ENCODE measurements at regions not wholly inside any gene's neighbourhood (a gene's known extent, or its start where the extent isn't known, plus 50 kb on each side); places are given as distances from the start of the nearest gene placed in this dataset.

DNA sequence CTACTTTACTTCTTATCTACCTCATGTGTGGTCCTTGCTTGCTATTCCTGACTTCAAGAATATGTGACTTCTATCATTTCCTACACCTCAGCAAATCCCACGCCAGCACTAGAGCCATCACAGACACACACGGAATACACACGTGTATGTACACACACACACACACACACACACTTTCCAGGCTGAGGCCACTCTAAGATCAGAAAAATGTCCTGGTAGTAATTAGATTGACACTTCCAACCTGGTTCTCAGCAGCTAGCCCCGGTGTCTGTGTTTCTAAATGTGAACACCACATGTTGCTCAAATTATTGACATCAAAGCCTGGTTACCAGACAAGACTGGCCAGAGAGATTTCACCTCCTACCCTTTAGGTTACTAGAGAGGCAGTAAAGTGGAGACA is 54.1 kb upstream of the SASH1 start:
- H3K27me3 Mint-ChIP-seq = peaks cover 16% of the 10 kb centered on the region
- H3K9me3 Mint-ChIP-seq = no peaks in the 10 kb centered on the region
- no peaks in the 10 kb centered on the region for H3K36me3 Mint-ChIP-seq (ENCODE audit: low read depth)
- H3K27ac Mint-ChIP-seq = no peak overlapping the region
- H3K4me1 Mint-ChIP-seq (ENCODE audit: low read depth) = no peaks in the 10 kb centered on the region
- no peak overlapping the region for H3K4me3 Mint-ChIP-seq

DNA sequence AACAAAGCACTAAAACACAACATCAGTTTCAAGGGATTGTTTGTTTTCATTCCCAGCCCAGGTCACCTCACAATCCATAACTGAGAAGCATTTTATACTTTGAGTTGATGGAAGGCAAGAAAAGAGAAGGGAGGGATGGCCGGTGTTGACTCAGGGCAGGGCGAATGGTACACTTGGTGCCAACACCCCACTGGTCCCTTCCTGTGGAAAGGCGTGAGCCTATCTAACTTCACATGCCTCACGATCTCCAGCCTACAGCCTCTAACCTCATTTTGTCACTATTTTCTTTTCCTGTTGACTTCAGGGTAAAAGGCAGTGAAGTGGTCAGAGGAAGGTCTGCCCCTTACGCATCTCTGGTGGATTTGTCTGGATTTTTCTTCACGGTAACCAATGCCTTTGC is 53.5 kb upstream of the SASH1 start:
- no peaks in the 10 kb centered on the region for H3K36me3 Mint-ChIP-seq (ENCODE audit: low read depth)
- peaks cover 16% of the 10 kb centered on the region for H3K27me3 Mint-ChIP-seq
- H3K4me1 Mint-ChIP-seq (ENCODE audit: low read depth) = no peaks in the 10 kb centered on the region
- H3K4me3 Mint-ChIP-seq = no peak overlapping the region
- no peak overlapping the region for H3K27ac Mint-ChIP-seq
- H3K9me3 Mint-ChIP-seq = no peaks in the 10 kb centered on the region

DNA sequence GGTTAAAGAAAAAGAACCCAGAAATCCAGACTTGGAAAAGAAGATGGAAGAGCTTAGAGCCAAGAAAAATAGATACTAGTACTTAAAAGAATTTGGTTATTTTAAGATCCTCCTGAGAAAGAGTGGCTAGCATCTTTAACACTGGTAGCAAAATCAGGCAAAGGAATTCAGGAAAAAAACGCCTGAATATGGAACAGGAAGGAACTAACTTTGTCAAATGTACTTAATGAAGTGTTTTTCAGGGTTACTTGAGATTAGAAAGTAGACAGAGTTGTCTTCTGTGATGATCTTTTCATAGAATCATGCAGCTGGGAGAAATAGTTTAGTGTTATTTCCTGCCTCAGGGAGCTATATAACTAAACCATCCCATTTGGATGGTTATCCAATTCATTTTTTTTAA is 50.8 kb upstream of the SASH1 start:
- H3K4me1 Mint-ChIP-seq (ENCODE audit: low read depth) = no peaks in the 10 kb centered on the region
- H3K27ac Mint-ChIP-seq = no peak overlapping the region
- H3K36me3 Mint-ChIP-seq (ENCODE audit: low read depth) = no peaks in the 10 kb centered on the region
- H3K27me3 Mint-ChIP-seq = peaks cover 19% of the 10 kb centered on the region
- H3K9me3 Mint-ChIP-seq = no peaks in the 10 kb centered on the region
- H3K4me3 Mint-ChIP-seq = no peak overlapping the region

Measured in stimulated activated naive CD8-positive, alpha-beta T cell treated with anti-CD3 and anti-CD28 coated beads, Interleukin-15, Interleukin-2, amounts not matched to agents 100 ng/mL and 50 ng/mL, for 24 hours (primary cell).